ENCODE measurements at regions not wholly inside any gene's neighbourhood (a gene's known extent, or its start where the extent isn't known, plus 50 kb on each side); places are given as distances from the start of the nearest gene placed in this dataset.

DNA sequence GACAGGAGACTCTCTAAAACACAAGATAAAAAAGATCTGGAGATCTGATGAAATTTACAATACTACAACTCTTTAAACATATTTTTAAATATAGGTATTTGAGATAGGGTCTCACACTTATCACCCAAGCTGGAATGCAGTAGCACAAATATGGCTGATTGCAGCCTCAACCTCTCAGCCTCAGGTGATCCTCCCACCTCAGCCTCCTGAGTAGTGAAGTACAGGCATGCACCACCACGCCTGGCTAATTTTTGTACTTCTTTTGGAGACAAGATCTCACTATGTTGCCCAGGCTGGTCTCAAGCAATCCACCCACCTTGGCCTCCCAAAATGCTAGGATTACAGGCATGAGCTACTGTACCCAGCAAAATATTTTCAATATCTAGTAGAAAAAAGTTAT lies 170.0 kb upstream of the NR5A2 start:
- TF ChIP-seq, protein P1, sequence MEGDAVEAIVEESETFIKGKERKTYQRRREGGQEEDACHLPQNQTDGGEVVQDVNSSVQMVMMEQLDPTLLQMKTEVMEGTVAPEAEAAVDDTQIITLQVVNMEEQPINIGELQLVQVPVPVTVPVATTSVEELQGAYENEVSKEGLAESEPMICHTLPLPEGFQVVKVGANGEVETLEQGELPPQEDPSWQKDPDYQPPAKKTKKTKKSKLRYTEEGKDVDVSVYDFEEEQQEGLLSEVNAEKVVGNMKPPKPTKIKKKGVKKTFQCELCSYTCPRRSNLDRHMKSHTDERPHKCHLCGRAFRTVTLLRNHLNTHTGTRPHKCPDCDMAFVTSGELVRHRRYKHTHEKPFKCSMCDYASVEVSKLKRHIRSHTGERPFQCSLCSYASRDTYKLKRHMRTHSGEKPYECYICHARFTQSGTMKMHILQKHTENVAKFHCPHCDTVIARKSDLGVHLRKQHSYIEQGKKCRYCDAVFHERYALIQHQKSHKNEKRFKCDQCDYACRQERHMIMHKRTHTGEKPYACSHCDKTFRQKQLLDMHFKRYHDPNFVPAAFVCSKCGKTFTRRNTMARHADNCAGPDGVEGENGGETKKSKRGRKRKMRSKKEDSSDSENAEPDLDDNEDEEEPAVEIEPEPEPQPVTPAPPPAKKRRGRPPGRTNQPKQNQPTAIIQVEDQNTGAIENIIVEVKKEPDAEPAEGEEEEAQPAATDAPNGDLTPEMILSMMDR (IDR thresholded peaks at IDR 0.05), result no peak
- TF ChIP-seq POLR2A (IDR thresholded peaks at IDR 0.05), result no peak

All from thyroid gland (tissue), 4 donors.